Memory B cell (primary cell): ENCODE measurements at regions not wholly inside any gene's neighbourhood (a gene's known extent, or its start where the extent isn't known, plus 50 kb on each side); places are given as distances from the start of the nearest gene placed in this dataset.
"Not testable (repeated sequence)": the region's sequence is repeated elsewhere in the genome, so short reads cannot be mapped to it uniquely, and the experiment has no call there.

Experiments
- ATAC-seq: fragments of 150-1000 bp; cut with Tn5 transposase; 2 replicates; pipeline ENCODE4 v1.10.0; 2021; ENCODE audit warnings: low read depth, mild to moderate bottlenecking, moderate library complexity
- DNase-seq, 2 donors: peaks; one replicate each; pipeline ENCODE4 v3.0.0; 2022; ENCODE audit warnings: low spot score in 2 of 2
- H3K27ac Mint-ChIP-seq: one replicate; pipeline ENCODE4 v1.8.0; 2022; ENCODE audit warnings: mild to moderate bottlenecking, moderate library complexity, mixed read lengths
- H3K27me3 Mint-ChIP-seq: one replicate; pipeline ENCODE4 v1.8.0; 2022; ENCODE audit warnings: mixed read lengths
- H3K36me3 Mint-ChIP-seq: one replicate; pipeline ENCODE4 v1.8.0; 2022; ENCODE audit warnings: mild to moderate bottlenecking, mixed read lengths
- H3K4me1 Mint-ChIP-seq: one replicate; pipeline ENCODE4 v1.8.0; 2022; ENCODE audit warnings: mixed read lengths
- H3K4me3 Mint-ChIP-seq: one replicate; pipeline ENCODE4 v1.8.0; 2022; ENCODE audit warnings: mild to moderate bottlenecking, moderate library complexity, mixed read lengths
- H3K9me3 Mint-ChIP-seq: one replicate; pipeline ENCODE4 v1.8.0; 2022; ENCODE audit warnings: mixed read lengths

DNA sequence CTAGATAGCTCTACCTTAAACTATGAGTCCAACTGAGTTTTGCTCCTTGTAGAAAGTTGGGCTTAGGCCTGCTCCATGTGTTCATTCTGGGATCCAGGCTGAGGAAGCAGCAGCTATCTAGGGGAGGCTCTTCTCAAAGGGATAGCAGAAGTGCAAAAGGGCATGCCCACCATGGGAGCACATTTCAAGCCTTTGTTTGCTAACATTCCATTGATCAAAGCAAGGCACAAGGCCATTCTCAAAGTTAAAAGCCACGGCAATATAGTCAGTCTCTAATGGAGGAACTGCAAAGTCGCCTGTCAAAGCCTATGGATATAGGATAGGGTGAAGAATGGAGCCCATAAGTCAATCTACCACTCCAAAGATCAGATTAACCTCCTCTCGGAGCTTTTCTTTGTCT is 488.1 kb upstream of the ARX start:
- H3K9me3 Mint-ChIP-seq, result peaks cover 2% of the 10 kb centered on the region
- H3K27ac Mint-ChIP-seq, result no peak overlapping the region
- ATAC-seq, result no peak
- no peak overlapping the region for H3K4me3 Mint-ChIP-seq
- no peaks in the 10 kb centered on the region for H3K4me1 Mint-ChIP-seq
- H3K36me3 Mint-ChIP-seq, result no peaks in the 10 kb centered on the region
- no peaks in the 10 kb centered on the region for H3K27me3 Mint-ChIP-seq
- DNase-seq, result no peak

DNA sequence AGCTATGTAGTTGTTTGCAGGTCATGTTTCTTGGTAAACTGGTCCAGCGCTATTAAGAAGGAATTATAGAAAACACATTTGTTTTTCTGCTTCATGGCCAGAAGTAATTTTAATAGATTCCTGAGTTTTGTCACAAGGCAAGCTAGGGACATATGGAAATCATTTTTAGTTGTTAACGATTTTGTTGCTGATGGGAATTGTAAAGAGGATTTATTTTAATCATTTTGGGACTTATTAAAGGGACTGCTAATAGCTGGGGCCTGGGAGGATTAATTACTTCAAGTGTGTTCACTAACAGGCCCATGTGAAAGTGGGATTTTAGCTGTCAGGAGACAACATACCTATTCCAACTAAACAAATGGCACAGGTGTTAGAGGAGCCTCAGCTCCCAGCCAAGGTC is 492.0 kb upstream of the ARX start:
- DNase-seq (no peak), ATAC-seq (no peak)
- H3K4me3 Mint-ChIP-seq, result no peak overlapping the region
- peaks cover 3% of the 10 kb centered on the region for H3K9me3 Mint-ChIP-seq
- H3K27me3 Mint-ChIP-seq, result no peaks in the 10 kb centered on the region
- H3K27ac Mint-ChIP-seq, result no peak overlapping the region
- H3K4me1 Mint-ChIP-seq, result no peaks in the 10 kb centered on the region
- H3K36me3 Mint-ChIP-seq, result no peaks in the 10 kb centered on the region

DNA sequence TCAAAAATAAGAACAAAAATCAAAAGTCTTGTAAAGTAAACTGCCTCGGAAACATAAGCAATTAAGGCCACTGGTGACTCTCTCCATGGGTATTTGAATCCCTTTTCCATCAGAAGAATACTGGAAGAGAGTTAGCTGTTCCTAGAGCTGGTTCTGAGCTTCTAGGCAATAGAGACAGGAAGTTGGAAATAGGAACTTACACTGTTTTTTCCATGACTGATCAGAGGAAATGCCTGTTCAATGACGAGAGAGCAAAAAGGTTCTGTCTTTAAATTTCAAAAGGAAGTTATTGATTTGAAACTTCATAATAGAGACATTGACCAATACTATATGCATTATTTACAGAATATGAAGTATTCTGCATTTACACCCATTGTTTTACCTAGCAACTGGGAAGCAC is 503.5 kb upstream of the ARX start:
- no peaks in the 10 kb centered on the region for H3K9me3 Mint-ChIP-seq

GRCh38 chrX:25522443-25523010 is 506.8 kb upstream of the ARX start:
- not testable (repeated sequence) for H3K4me3 Mint-ChIP-seq, H3K36me3 Mint-ChIP-seq, ATAC-seq, H3K27ac Mint-ChIP-seq, H3K27me3 Mint-ChIP-seq, H3K4me1 Mint-ChIP-seq, H3K9me3 Mint-ChIP-seq, DNase-seq

More for the DNA sequence above, 503.5 kb upstream of the ARX start:
- Mint-ChIP-seq H3K36me3 (no peaks in the 10 kb centered on the region), H3K27me3 (no peaks in the 10 kb centered on the region), H3K27ac (no peak overlapping the region), H3K4me3 (no peak overlapping the region), H3K4me1 (no peaks in the 10 kb centered on the region)
- ATAC-seq (no peak), DNase-seq (no peak)

- no peak overlapping the region for H3K4me3 Mint-ChIP-seq
- ATAC-seq (no peak), DNase-seq (no peak)
- no peak overlapping the region for H3K27ac Mint-ChIP-seq
- H3K9me3 Mint-ChIP-seq, result no peaks in the 10 kb centered on the region
- H3K27me3 Mint-ChIP-seq, result no peaks in the 10 kb centered on the region
- no peaks in the 10 kb centered on the region for H3K36me3 Mint-ChIP-seq
- no peaks in the 10 kb centered on the region for H3K4me1 Mint-ChIP-seq
Observed at GRCh38 chrX:25523574-25524540, 508.1 kb upstream of the ARX start.

- Mint-ChIP-seq H3K36me3 (no peaks in the 10 kb centered on the region), H3K27ac (no peak overlapping the region), H3K9me3 (no peaks in the 10 kb centered on the region), H3K4me3 (no peak overlapping the region), H3K4me1 (no peaks in the 10 kb centered on the region), H3K27me3 (no peaks in the 10 kb centered on the region)
- ATAC-seq (no peak), DNase-seq (no peak)
Observed at GRCh38 chrX:25527156-25527555, 511.4 kb upstream of the ARX start.

GRCh38 chrX:25527596-25527995 is 511.8 kb upstream of the ARX start:
- ATAC-seq (no peak), DNase-seq (no peak)
- Mint-ChIP-seq H3K4me1 (no peaks in the 10 kb centered on the region), H3K27me3 (no peaks in the 10 kb centered on the region), H3K4me3 (no peak overlapping the region), H3K36me3 (no peaks in the 10 kb centered on the region), H3K9me3 (no peaks in the 10 kb centered on the region), H3K27ac (no peak overlapping the region)

DNA sequence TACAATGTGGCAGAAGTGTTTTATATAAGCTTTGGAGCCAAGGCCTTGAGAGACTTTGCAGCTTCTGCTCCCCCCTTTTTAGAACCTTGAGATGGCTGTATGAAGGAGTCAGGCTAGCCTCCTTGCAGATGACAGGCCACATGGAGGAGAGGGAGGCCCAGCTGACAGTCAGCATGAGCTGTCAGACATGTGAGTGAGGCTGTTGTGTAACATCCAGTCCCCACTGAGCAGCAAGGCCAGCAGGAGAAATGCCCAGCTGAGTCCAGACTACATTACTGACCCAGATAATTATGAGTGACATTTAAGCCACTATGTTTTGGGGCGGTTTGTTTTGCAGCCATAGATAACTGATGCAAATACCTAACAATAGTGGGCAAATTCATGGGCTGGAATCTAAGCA is 515.3 kb upstream of the ARX start:
- H3K27me3 Mint-ChIP-seq, result no peaks in the 10 kb centered on the region

DNA sequence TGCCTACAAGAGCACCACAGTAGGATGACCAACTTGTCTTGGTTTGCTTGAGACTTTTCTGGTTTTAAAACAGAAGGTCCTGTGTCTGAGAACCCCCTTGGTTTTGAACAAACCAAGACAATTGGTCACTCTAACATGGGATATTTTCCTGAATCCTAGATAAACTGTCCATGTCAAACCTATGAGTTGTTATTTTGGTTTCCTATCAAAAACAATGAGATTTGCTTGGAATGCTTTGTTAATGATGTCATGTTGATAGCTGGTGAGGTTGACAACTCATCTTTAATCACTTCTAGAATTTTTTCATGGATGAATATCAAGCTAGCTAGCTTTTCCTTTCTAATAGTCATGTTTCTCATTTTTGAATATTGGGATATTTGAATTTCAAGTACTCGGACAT is 518.3 kb upstream of the ARX start:
- Mint-ChIP-seq H3K27ac (no peak overlapping the region), H3K4me1 (no peaks in the 10 kb centered on the region), H3K36me3 (no peaks in the 10 kb centered on the region), H3K27me3 (no peaks in the 10 kb centered on the region), H3K9me3 (no peaks in the 10 kb centered on the region), H3K4me3 (no peak overlapping the region)
- ATAC-seq (no peak), DNase-seq (no peak)

More for the DNA sequence above, 515.3 kb upstream of the ARX start:
- H3K4me1 Mint-ChIP-seq, result no peaks in the 10 kb centered on the region
- ATAC-seq (no peak), DNase-seq (no peak)
- no peak overlapping the region for H3K4me3 Mint-ChIP-seq
- no peak overlapping the region for H3K27ac Mint-ChIP-seq
- no peaks in the 10 kb centered on the region for H3K36me3 Mint-ChIP-seq
- no peaks in the 10 kb centered on the region for H3K9me3 Mint-ChIP-seq

DNA sequence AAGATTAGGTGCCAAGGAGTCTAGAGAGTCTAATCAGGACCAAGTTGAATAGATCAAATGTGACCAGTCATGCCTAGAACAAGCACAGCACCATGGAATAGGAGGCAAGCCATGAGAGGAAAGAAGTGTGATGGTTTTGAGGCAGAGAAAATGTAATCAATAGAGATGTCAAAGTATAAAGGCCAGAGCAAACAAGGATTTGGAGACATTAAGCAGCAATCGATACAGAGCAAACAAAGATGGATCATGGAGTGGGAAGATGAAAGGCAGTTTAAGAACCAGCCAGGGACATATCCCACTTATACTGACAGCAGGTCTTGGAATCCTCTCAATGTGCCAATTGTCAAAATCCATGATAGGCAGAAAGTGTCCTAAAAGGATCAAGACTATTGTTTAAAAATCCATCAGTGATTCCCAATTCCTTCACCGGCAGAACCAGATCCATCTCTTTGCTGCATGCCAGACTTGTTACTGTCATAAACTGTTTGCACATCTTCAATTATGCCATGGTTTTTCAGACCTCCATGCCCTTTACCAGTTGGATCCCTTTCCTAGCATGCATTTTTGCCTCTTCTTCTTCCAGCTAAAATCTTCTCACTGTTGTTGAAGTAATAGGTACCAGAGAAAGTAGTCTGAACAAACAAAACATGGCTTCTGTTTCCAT is 520.7 kb upstream of the ARX start:
- H3K27me3 Mint-ChIP-seq, result no peaks in the 10 kb centered on the region
- peaks cover 1% of the 10 kb centered on the region for H3K9me3 Mint-ChIP-seq
- H3K27ac Mint-ChIP-seq, result no peak overlapping the region
- no peaks in the 10 kb centered on the region for H3K36me3 Mint-ChIP-seq
- no peak for ATAC-seq
- H3K4me3 Mint-ChIP-seq, result no peak overlapping the region
- DNase-seq, result no peak
- H3K4me1 Mint-ChIP-seq, result no peaks in the 10 kb centered on the region

DNA sequence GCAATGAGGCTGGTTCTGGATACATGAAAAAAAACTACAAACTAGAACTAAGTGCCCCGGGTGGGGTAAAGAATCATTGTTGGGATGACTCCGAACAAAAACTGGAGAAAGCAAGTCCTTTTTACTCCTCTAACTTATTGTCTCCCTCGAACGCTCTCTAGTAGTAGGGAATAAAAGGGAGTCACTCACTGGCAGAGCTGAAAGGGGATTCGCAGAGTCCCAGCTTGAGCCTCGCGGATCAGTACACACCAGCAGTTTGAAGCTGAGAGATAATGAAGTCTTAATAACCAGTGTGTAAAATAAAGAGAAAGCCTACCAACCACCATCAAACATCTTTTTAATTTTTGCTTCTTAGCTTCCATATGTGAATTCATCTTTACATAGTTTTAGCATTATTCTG is 521.9 kb upstream of the ARX start:
- Mint-ChIP-seq H3K9me3 (peaks cover 4% of the 10 kb centered on the region), H3K27ac (no peak overlapping the region), H3K36me3 (no peaks in the 10 kb centered on the region), H3K4me3 (no peak overlapping the region), H3K4me1 (no peaks in the 10 kb centered on the region), H3K27me3 (no peaks in the 10 kb centered on the region)
- no peak for DNase-seq
- ATAC-seq, result no peak

DNA sequence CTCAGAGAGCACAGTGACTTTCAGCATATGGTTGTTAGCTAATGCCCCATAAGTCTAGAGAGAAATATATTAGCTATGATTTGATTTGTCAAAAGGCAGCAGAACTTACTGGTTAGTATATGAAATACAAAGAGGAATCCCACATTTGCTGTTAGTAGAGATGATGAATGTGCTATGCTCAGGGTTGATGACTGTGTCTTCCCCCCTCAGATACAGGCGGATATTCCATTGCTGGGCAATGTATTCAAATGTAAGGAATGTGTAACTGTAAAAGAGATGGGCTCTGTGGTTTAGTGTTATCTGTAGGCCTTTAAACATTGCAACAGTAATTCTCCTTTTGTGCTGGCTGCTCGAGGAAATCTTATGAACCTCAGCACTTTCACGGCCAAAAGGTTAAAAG is 528.9 kb upstream of the ARX start:
- no peaks in the 10 kb centered on the region for H3K36me3 Mint-ChIP-seq
- H3K9me3 Mint-ChIP-seq, result peaks cover 5% of the 10 kb centered on the region
- H3K27ac Mint-ChIP-seq, result no peak overlapping the region
- ATAC-seq (no peak), DNase-seq (no peak)
- H3K4me3 Mint-ChIP-seq, result no peak overlapping the region
- H3K27me3 Mint-ChIP-seq, result no peaks in the 10 kb centered on the region
- H3K4me1 Mint-ChIP-seq, result no peaks in the 10 kb centered on the region

- no peak for DNase-seq
- Mint-ChIP-seq H3K9me3 (peaks cover 1% of the 10 kb centered on the region), H3K27ac (no peak overlapping the region), H3K36me3 (no peaks in the 10 kb centered on the region), H3K4me3 (no peak overlapping the region), H3K4me1 (no peaks in the 10 kb centered on the region), H3K27me3 (no peaks in the 10 kb centered on the region)
- no peak for ATAC-seq
Observed at GRCh38 chrX:25548811-25549210, 533.0 kb upstream of the ARX start.

GRCh38 chrX:25555521-25555920 is 539.8 kb upstream of the ARX start:
- ATAC-seq, result no peak
- H3K9me3 Mint-ChIP-seq, result no peaks in the 10 kb centered on the region
- H3K4me1 Mint-ChIP-seq, result no peaks in the 10 kb centered on the region
- no peaks in the 10 kb centered on the region for H3K27me3 Mint-ChIP-seq
- H3K27ac Mint-ChIP-seq, result no peak overlapping the region
- DNase-seq, result no peak
- H3K36me3 Mint-ChIP-seq, result no peaks in the 10 kb centered on the region
- no peak overlapping the region for H3K4me3 Mint-ChIP-seq
